Calu3 (cell line): ENCODE measurements at regions not wholly inside any gene's neighbourhood (a gene's known extent, or its start where the extent isn't known, plus 50 kb on each side); places are given as distances from the start of the nearest gene placed in this dataset.

Experiments used
- BruUV-seq: library from RNA; stranded (reverse); fragments of 400-500 nt; replicated peaks from 2 replicates; lab custom pipeline; 2021; lab: Mats Ljungman, UMichigan
- CTCF ChIA-PET: fragments of 300-600 bp; sonication (Branson Sonifier 250); formaldehyde crosslinking; loops from one replicate; lab custom pipeline; 2022; ENCODE audit warnings: antibody characterized with exemption; lab: Charles Lee
- DNase-seq: peaks from one replicate; pipeline ENCODE4 v3.0.0; 2022
- H3K27ac Mint-ChIP-seq: one replicate; pipeline ENCODE4 v1.8.0; 2022; ENCODE audit warnings: mixed read lengths; ENCODE audit not compliant: unreplicated experiment
- H3K27me3 Mint-ChIP-seq: one replicate; pipeline ENCODE4 v1.8.0; 2022; ENCODE audit warnings: mixed read lengths; ENCODE audit not compliant: unreplicated experiment
- H3K36me3 Mint-ChIP-seq: one replicate; pipeline ENCODE4 v1.8.0; 2022; ENCODE audit warnings: mild to moderate bottlenecking, moderate library complexity, mixed read lengths; ENCODE audit not compliant: insufficient read depth, unreplicated experiment
- H3K4me1 Mint-ChIP-seq: one replicate; pipeline ENCODE4 v1.8.0; 2022; ENCODE audit warnings: mild to moderate bottlenecking, low read depth, mixed read lengths; ENCODE audit not compliant: unreplicated experiment
- H3K4me3 Mint-ChIP-seq: one replicate; pipeline ENCODE4 v1.8.0; 2022; ENCODE audit warnings: mild to moderate bottlenecking, low read depth, moderate library complexity, mixed read lengths; ENCODE audit not compliant: unreplicated experiment
- H3K9me3 Mint-ChIP-seq: one replicate; pipeline ENCODE4 v1.8.0; 2022; ENCODE audit warnings: low read depth, mixed read lengths; ENCODE audit not compliant: unreplicated experiment
- CTCF ChIP-seq: fragments of 200-600 bp; IDR thresholded peaks from one replicate; pipeline ENCODE4 v1.8.0; 2022; ENCODE audit warnings: antibody characterized with exemption; ENCODE audit not compliant: unreplicated experiment
- intact Hi-C: fragments of 100-400 bp; cut with micrococcal nuclease; formaldehyde crosslinking; loops from one replicate; pipeline ENCODE4 v1.10.0; 2022; ENCODE audit not compliant: unreplicated experiment

GRCh38 chr5:135162661-135163265, 128.7 kb upstream of the PITX1 start:
- no TSS peak for BruUV-seq
- no peaks in the 10 kb centered on the region for H3K4me1 Mint-ChIP-seq
- no peaks in the 10 kb centered on the region for H3K36me3 Mint-ChIP-seq
- TF ChIP-seq CTCF: no peak
- CTCF ChIA-PET: interaction anchor here (1.1 kb wide), 1 partner anchor 27 kb away, joined by 3 read pairs; no protein-coding TSS in a partner anchor
- H3K27me3 Mint-ChIP-seq: peaks cover 79% of the 10 kb centered on the region
- no peak overlapping the region for H3K4me3 Mint-ChIP-seq
- intact Hi-C loops: no loop called here
- DNase-seq: no peak
- no peak overlapping the region for H3K27ac Mint-ChIP-seq
- H3K9me3 Mint-ChIP-seq: peaks cover 11% of the 10 kb centered on the region

GRCh38 chr5:135161221-135161620, 127.2 kb upstream of the PITX1 start:
- no TSS peak for BruUV-seq
- no peak overlapping the region for H3K4me3 Mint-ChIP-seq
- DNase-seq: no peak
- H3K27ac Mint-ChIP-seq: no peak overlapping the region
- peaks cover 67% of the 10 kb centered on the region for H3K27me3 Mint-ChIP-seq
- CTCF ChIA-PET: no interaction called here
- H3K36me3 Mint-ChIP-seq: no peaks in the 10 kb centered on the region
- intact Hi-C loops: no loop called here
- peaks cover 12% of the 10 kb centered on the region for H3K9me3 Mint-ChIP-seq
- no peak for TF ChIP-seq CTCF
- no peaks in the 10 kb centered on the region for H3K4me1 Mint-ChIP-seq

GRCh38 chr5:135160036-135160675, 126.1 kb upstream of the PITX1 start:
- no peak for DNase-seq
- Mint-ChIP-seq H3K4me3 (no peak overlapping the region), H3K4me1 (no peaks in the 10 kb centered on the region), H3K27ac (no peak overlapping the region), H3K9me3 (peaks cover 15% of the 10 kb centered on the region), H3K27me3 (peaks cover 65% of the 10 kb centered on the region), H3K36me3 (no peaks in the 10 kb centered on the region)
- intact Hi-C loops: no loop called here
- no TSS peak for BruUV-seq
- TF ChIP-seq CTCF: no peak
- CTCF ChIA-PET: no interaction called here

GRCh38 chr5:135159626-135160025, 125.6 kb upstream of the PITX1 start:
- BruUV-seq: no TSS peak
- peaks cover 62% of the 10 kb centered on the region for H3K27me3 Mint-ChIP-seq
- H3K4me1 Mint-ChIP-seq: no peaks in the 10 kb centered on the region
- no peaks in the 10 kb centered on the region for H3K36me3 Mint-ChIP-seq
- H3K9me3 Mint-ChIP-seq: peaks cover 15% of the 10 kb centered on the region
- H3K4me3 Mint-ChIP-seq: no peak overlapping the region
- H3K27ac Mint-ChIP-seq: no peak overlapping the region
- CTCF ChIA-PET: no interaction called here
- DNase-seq: no peak
- intact Hi-C loops: no loop called here
- no peak for TF ChIP-seq CTCF
